CD4-positive, alpha-beta T cell treated with Interleukin-15 for 4 hours (primary cell): ENCODE measurements at regions not wholly inside any gene's neighbourhood (a gene's known extent, or its start where the extent isn't known, plus 50 kb on each side); places are given as distances from the start of the nearest gene placed in this dataset.
A peak's percentile ranks its signal among the peaks of the same experiment; 100 is the strongest.
"Not testable (repeated sequence)": the region's sequence is repeated elsewhere in the genome, so short reads cannot be mapped to it uniquely, and the experiment has no call there.

ENCODE experiments used
- DNase-seq: peaks from one replicate; pipeline ENCODE4 v3.0.0-alpha.2; 2020; ENCODE audit warnings: low spot score

- not testable (repeated sequence) for DNase-seq
Measured at GRCh38 chr21:25531538-25532250, 75.6 kb downstream of the MRPL39 start.

- DNase-seq, result no peak
Measured at GRCh38 chr21:25528515-25528914, 78.8 kb downstream of the MRPL39 start.

- no peak for DNase-seq
Measured at GRCh38 chr21:25518491-25518911, 88.8 kb downstream of the MRPL39 start.

- DNase-seq, result no peak
Measured at GRCh38 chr21:25515484-25516405, 91.5 kb downstream of the MRPL39 start.

GRCh38 chr21:25513810-25514209, 93.5 kb downstream of the MRPL39 start:
- DNase-seq, result no peak

- DNase-seq, result no peak
Measured at GRCh38 chr21:25512095-25513081, 94.9 kb downstream of the MRPL39 start.

- DNase-seq, result peak; percentile 9
Measured at GRCh38 chr21:25509862-25510261, 97.4 kb downstream of the MRPL39 start.

GRCh38 chr21:25508364-25508763, 98.9 kb downstream of the MRPL39 start:
- DNase-seq, result no peak

GRCh38 chr21:25507522-25507921, 99.8 kb downstream of the MRPL39 start:
- peak; percentile 12 for DNase-seq

- DNase-seq, result no peak
Measured at GRCh38 chr21:25506887-25507286, 100.4 kb downstream of the MRPL39 start.

- DNase-seq, result no peak
Measured at GRCh38 chr21:25506261-25506660, 101.0 kb downstream of the MRPL39 start.

GRCh38 chr21:25503981-25504380, 103.3 kb downstream of the MRPL39 start:
- DNase-seq, result no peak

GRCh38 chr21:25501996-25502665, 105.2 kb downstream of the MRPL39 start:
- peak; percentile 30 for DNase-seq

- DNase-seq, result no peak
Measured at GRCh38 chr21:25501462-25501861, 105.8 kb downstream of the MRPL39 start.

GRCh38 chr21:25500598-25500997, 106.7 kb downstream of the MRPL39 start:
- no peak for DNase-seq

- DNase-seq, result no peak
Measured at GRCh38 chr21:25496825-25497482, 110.3 kb downstream of the MRPL39 start.

GRCh38 chr21:25494804-25495203, 112.5 kb downstream of the MRPL39 start:
- no peak for DNase-seq

GRCh38 chr21:25493722-25494121, 113.6 kb downstream of the MRPL39 start:
- DNase-seq, result no peak

GRCh38 chr21:25491267-25491666, 116.0 kb downstream of the MRPL39 start:
- no peak for DNase-seq

- no peak for DNase-seq
Measured at GRCh38 chr21:25490742-25491141, 116.5 kb downstream of the MRPL39 start.

GRCh38 chr21:25489673-25490072, 117.6 kb downstream of the MRPL39 start:
- DNase-seq, result no peak
